ENCODE measurements at regions not wholly inside any gene's neighbourhood (a gene's known extent, or its start where the extent isn't known, plus 50 kb on each side); places are given as distances from the start of the nearest gene placed in this dataset.

DNA sequence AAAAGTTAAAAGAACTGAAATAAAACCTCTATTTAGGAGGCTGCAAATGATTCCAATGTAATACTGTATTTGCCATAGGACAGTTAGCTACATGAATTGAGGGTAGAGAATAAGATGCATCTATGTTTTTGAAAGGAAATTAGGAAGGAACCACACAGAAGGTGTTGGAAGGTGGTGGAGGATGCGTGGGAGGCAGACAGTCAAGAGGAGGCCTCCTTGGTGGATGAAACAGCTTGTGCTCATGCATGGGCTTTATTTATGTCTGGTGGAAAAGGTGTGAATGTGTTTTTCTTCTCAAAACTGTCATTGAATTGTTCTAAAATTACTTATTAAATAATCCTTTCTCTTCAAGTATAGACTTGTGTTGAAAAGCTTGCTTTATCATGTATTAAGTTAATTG lies 314.4 kb upstream of the NPSR1 start:
- TF ChIP-seq, protein P1, sequence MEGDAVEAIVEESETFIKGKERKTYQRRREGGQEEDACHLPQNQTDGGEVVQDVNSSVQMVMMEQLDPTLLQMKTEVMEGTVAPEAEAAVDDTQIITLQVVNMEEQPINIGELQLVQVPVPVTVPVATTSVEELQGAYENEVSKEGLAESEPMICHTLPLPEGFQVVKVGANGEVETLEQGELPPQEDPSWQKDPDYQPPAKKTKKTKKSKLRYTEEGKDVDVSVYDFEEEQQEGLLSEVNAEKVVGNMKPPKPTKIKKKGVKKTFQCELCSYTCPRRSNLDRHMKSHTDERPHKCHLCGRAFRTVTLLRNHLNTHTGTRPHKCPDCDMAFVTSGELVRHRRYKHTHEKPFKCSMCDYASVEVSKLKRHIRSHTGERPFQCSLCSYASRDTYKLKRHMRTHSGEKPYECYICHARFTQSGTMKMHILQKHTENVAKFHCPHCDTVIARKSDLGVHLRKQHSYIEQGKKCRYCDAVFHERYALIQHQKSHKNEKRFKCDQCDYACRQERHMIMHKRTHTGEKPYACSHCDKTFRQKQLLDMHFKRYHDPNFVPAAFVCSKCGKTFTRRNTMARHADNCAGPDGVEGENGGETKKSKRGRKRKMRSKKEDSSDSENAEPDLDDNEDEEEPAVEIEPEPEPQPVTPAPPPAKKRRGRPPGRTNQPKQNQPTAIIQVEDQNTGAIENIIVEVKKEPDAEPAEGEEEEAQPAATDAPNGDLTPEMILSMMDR (conservative IDR thresholded peaks at IDR 0.05) = no peak
- no peak for TF ChIP-seq EZH2 (IDR thresholded peaks at IDR 0.05; ENCODE audit: low read depth)

Measured in PC-9 (cell line).